Progenitor cell of endocrine pancreas (in vitro differentiated cells): ENCODE measurements at regions not wholly inside any gene's neighbourhood (a gene's known extent, or its start where the extent isn't known, plus 50 kb on each side); places are given as distances from the start of the nearest gene placed in this dataset.
A peak's percentile ranks its signal among the peaks of the same experiment; 100 is the strongest.
"Not testable (repeated sequence)": the region's sequence is repeated elsewhere in the genome, so short reads cannot be mapped to it uniquely, and the experiment has no call there.

Experiments used
- DNase-seq: peaks from one replicate; pipeline ENCODE4 v3.0.0; 2021; ENCODE audit warnings: low spot score; ENCODE audit not compliant: unreplicated experiment
- H3K27ac Mint-ChIP-seq: 2 replicates; pipeline ENCODE4 v1.8.0; 2021; ENCODE audit warnings: mild to moderate bottlenecking, moderate library complexity, mixed read lengths
- H3K27me3 Mint-ChIP-seq: 2 replicates; pipeline ENCODE4 v1.8.0; 2021; ENCODE audit warnings: mixed read lengths
- H3K36me3 Mint-ChIP-seq: 2 replicates; pipeline ENCODE4 v1.8.0; 2022; ENCODE audit warnings: mixed read lengths; ENCODE audit not compliant: insufficient read depth
- H3K4me1 Mint-ChIP-seq: 2 replicates; pipeline ENCODE4 v1.8.0; 2021; ENCODE audit warnings: low read depth, mixed read lengths
- H3K4me3 Mint-ChIP-seq: 2 replicates; pipeline ENCODE4 v1.8.0; 2021; ENCODE audit warnings: low read depth, mild to moderate bottlenecking, moderate library complexity, mixed read lengths
- H3K9me3 Mint-ChIP-seq: 2 replicates; pipeline ENCODE4 v1.8.0; 2021; ENCODE audit warnings: low read depth, mixed read lengths
- CTCF ChIP-seq: fragments of 200-600 bp; sonication (generic); IDR thresholded peaks from one replicate; pipeline ENCODE4 v1.5.0; 2021; ENCODE audit warnings: antibody characterized with exemption, mild to moderate bottlenecking; ENCODE audit not compliant: unreplicated experiment

DNA sequence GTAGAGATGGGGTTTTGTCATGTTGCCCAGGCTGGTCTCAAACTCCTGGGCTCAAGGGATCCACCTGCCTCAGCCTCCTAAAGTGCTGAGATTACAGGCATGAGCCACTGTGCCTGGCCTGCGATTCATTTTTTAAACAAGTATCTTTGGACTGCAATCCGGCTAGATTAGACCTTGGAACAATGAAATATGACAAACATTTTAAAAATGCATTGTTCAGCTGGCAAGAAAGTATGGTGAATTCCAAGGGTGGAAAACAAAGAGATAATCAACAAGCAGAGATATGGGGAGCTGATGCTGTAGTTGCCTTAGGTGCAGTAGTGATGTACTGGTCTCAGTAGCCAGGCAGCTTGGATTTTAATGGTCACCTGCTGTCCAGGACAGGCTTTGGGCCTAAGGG is 95.8 kb upstream of the GOLGA8J start:
- DNase-seq: no peak
- Mint-ChIP-seq H3K9me3 (no peaks in the 10 kb centered on the region), H3K4me3 (no peak overlapping the region), H3K27me3 (peaks cover 20% of the 10 kb centered on the region), H3K27ac (no peak overlapping the region), H3K36me3 (no peaks in the 10 kb centered on the region), H3K4me1 (no peaks in the 10 kb centered on the region)
- TF ChIP-seq CTCF: no peak

DNA sequence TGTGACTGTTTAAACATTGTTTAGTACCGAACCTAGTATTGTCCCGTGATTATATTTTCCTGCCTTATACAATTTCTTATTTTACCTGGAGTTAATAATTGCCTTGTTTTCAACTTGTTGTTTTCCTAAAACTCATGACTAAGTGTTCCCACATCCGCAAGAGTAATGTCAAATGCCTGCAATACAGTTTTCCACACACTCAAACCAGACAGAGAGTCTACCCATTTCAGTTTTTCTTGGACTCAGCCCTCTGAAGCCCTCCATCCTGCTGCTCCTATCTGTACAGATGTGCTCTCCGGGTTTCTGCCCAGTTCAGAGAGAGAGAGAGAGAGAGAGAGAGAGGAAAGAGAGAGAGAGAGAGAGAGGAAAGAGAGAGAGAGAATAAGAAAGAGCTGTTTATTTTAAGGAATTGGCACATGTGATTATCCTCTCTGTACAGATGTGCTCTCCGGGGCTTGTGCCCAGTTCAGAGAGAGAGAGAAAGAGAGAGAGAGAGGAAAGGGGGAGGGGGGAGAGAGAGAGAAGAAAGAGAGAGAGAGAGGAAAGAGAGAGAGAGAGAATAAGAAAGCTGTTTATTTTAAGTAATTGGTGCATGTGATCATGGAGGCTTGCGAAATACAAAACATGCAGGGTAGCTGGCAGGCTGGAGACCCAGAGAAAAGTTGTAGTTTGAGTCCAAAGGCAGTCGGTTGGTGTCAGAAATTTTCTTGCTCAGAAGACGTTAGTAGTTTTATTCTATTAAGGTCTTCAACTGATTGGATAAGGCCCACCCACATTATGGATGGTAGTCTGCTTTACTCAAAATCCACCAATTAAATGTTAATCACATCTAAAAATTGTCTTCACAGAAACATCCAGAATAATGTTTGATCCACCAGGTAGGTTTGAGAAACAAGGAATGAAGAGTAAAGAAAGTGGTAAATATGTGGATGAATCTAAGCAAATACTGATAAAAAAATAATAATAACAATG is 104.1 kb upstream of the GOLGA8J start:
- H3K4me3 Mint-ChIP-seq: no peak overlapping the region
- no peak overlapping the region for H3K27ac Mint-ChIP-seq
- DNase-seq: no peak
- no peaks in the 10 kb centered on the region for H3K4me1 Mint-ChIP-seq
- no peaks in the 10 kb centered on the region for H3K9me3 Mint-ChIP-seq
- H3K36me3 Mint-ChIP-seq: no peaks in the 10 kb centered on the region
- TF ChIP-seq CTCF: no peak
- peaks cover 14% of the 10 kb centered on the region for H3K27me3 Mint-ChIP-seq

DNA sequence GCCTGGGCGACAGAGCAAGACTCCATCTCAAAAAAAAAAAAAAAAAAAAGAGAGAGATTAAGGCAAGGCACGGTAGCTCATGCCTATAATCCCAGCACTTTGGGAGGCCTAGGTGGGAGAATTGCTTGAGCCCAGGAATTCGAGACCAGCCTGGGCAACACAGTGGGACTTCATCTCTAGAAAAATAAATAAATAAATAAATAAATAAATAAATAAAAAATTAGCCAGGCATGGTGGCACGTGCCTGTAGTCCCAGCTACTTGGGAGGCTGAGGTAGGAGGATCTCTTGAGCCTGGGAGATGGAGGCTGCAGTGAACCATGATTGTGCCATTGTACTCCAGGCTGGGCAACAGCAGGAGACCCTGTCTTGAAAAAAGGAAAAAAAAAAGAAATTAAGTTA is 108.7 kb upstream of the GOLGA8J start:
- not testable (repeated sequence) for H3K36me3 Mint-ChIP-seq, H3K4me3 Mint-ChIP-seq, H3K27ac Mint-ChIP-seq, H3K4me1 Mint-ChIP-seq, DNase-seq
- Mint-ChIP-seq H3K9me3 (peaks cover 14% of the 10 kb centered on the region), H3K27me3 (peaks cover 23% of the 10 kb centered on the region)

GRCh38 chr15:29972051-29972450 is 110.7 kb upstream of the GOLGA8J start:
- no peak for DNase-seq
- no peaks in the 10 kb centered on the region for H3K36me3 Mint-ChIP-seq
- no peak overlapping the region for H3K27ac Mint-ChIP-seq
- peaks cover 1% of the 10 kb centered on the region for H3K4me1 Mint-ChIP-seq
- peaks cover 25% of the 10 kb centered on the region for H3K27me3 Mint-ChIP-seq
- H3K4me3 Mint-ChIP-seq: no peak overlapping the region
- peaks cover 14% of the 10 kb centered on the region for H3K9me3 Mint-ChIP-seq
- TF ChIP-seq CTCF: no peak

- peaks cover 1% of the 10 kb centered on the region for H3K4me1 Mint-ChIP-seq
- no peak for TF ChIP-seq CTCF
- H3K9me3 Mint-ChIP-seq: peaks cover 14% of the 10 kb centered on the region
- peaks cover 38% of the 10 kb centered on the region for H3K27me3 Mint-ChIP-seq
- peak overlapping the region; percentile 72 for H3K4me3 Mint-ChIP-seq
- H3K27ac Mint-ChIP-seq: no peak overlapping the region
- no peak for DNase-seq
- H3K36me3 Mint-ChIP-seq: no peaks in the 10 kb centered on the region
Observed at GRCh38 chr15:29970402-29970695, 112.4 kb upstream of the GOLGA8J start.
